Thyroid gland (tissue), 4 donors: ENCODE measurements at regions not wholly inside any gene's neighbourhood (a gene's known extent, or its start where the extent isn't known, plus 50 kb on each side); places are given as distances from the start of the nearest gene placed in this dataset.

Experiments used
- POLR2A ChIP-seq, 2 donors: fragments of 450-650 bp; IDR thresholded peaks; one replicate each; pipeline ENCODE4 v1.6.1; 2017; ENCODE audit warnings: antibody characterized with exemption in 2 of 2, mild to moderate bottlenecking in 2 of 2, moderate library complexity in 1 of 2
- TF ChIP-seq, protein P1 (sequence below), 6 experiments: fragments of 200-600 bp in 3 of 6; fragments of 450-650 bp in 3 of 6; sonication (generic) in 3 of 6; IDR thresholded peaks; one replicate each; pipeline ENCODE4 v1.5.1; 2016 to 2019; ENCODE audit warnings: antibody characterized with exemption in 6 of 6, mild to moderate bottlenecking in 2 of 6, inconsistent platforms in 1 of 6, moderate library complexity in 1 of 6

DNA sequence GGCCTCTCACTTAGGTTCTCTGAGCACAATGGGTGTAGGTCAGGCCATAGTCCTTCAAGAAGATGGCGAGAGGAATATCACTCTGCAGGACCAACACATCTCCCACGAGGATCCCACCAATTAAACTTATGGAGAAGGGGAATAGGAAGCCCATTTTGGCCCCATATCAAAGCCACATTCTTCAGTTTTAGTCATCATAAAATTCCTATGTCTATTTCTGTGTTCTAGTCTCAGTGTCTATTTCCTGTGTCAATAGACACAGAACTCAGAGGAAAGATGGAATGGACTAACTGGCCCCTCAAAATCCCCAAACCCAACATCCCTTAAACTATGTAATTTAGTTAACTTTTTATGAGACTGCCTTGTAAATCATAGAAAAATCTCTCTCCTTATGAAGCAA lies 216.8 kb downstream of the HACE1 start:
- TF ChIP-seq POLR2A (IDR thresholded peaks at IDR 0.05): no peak
- TF ChIP-seq, protein P1, sequence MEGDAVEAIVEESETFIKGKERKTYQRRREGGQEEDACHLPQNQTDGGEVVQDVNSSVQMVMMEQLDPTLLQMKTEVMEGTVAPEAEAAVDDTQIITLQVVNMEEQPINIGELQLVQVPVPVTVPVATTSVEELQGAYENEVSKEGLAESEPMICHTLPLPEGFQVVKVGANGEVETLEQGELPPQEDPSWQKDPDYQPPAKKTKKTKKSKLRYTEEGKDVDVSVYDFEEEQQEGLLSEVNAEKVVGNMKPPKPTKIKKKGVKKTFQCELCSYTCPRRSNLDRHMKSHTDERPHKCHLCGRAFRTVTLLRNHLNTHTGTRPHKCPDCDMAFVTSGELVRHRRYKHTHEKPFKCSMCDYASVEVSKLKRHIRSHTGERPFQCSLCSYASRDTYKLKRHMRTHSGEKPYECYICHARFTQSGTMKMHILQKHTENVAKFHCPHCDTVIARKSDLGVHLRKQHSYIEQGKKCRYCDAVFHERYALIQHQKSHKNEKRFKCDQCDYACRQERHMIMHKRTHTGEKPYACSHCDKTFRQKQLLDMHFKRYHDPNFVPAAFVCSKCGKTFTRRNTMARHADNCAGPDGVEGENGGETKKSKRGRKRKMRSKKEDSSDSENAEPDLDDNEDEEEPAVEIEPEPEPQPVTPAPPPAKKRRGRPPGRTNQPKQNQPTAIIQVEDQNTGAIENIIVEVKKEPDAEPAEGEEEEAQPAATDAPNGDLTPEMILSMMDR (IDR thresholded peaks at IDR 0.05): no peak
